Left kidney (tissue), 1 donor: ENCODE measurements at regions not wholly inside any gene's neighbourhood (a gene's known extent, or its start where the extent isn't known, plus 50 kb on each side); places are given as distances from the start of the nearest gene placed in this dataset.
A peak's percentile ranks its signal among the peaks of the same experiment; 100 is the strongest.
"Not testable (repeated sequence)": the region's sequence is repeated elsewhere in the genome, so short reads cannot be mapped to it uniquely, and the experiment has no call there.

Experiments
- DNase-seq: peaks from one replicate; pipeline ENCODE4 v3.0.0-alpha.2; 2013

GRCh38 chr3:164460851-164461250 lies 617.4 kb downstream of the SI start:
- no peak for DNase-seq

GRCh38 chr3:164459521-164460151 lies 618.7 kb downstream of the SI start:
- no peak for DNase-seq

GRCh38 chr3:164458986-164459385 lies 619.3 kb downstream of the SI start:
- DNase-seq = no peak

- no peak for DNase-seq
These were observed 624.6 kb downstream of the SI start for GRCh38 chr3:164453714-164454113.

- DNase-seq = no peak
These were observed 625.6 kb downstream of the SI start for GRCh38 chr3:164452707-164453106.

GRCh38 chr3:164451072-164451910 lies 627.0 kb downstream of the SI start:
- no peak for DNase-seq

- DNase-seq = no peak
These were observed 627.9 kb downstream of the SI start for GRCh38 chr3:164450276-164450905.

- no peak for DNase-seq
These were observed 659.1 kb downstream of the SI start for GRCh38 chr3:164419220-164419619.

- peak; percentile 13 for DNase-seq
These were observed 659.9 kb downstream of the SI start for GRCh38 chr3:164418414-164418813.

GRCh38 chr3:164417955-164418354 lies 660.3 kb downstream of the SI start:
- no peak for DNase-seq

GRCh38 chr3:164416491-164417222 lies 661.6 kb downstream of the SI start:
- no peak for DNase-seq

GRCh38 chr3:164408326-164408725 lies 670.0 kb downstream of the SI start:
- no peak for DNase-seq

GRCh38 chr3:164407111-164407510 lies 671.2 kb downstream of the SI start:
- DNase-seq = no peak

- DNase-seq = no peak
These were observed 672.0 kb downstream of the SI start for GRCh38 chr3:164406281-164406680.

- DNase-seq = no peak
These were observed 676.4 kb downstream of the SI start for GRCh38 chr3:164401923-164402322.

GRCh38 chr3:164401440-164401839 lies 676.9 kb downstream of the SI start:
- DNase-seq = not testable (repeated sequence)

- DNase-seq = no peak
These were observed 680.8 kb downstream of the SI start for GRCh38 chr3:164397462-164397861.

- no peak for DNase-seq
These were observed 685.1 kb downstream of the SI start for GRCh38 chr3:164393171-164393570.

GRCh38 chr3:164390046-164390445 lies 688.2 kb downstream of the SI start:
- no peak for DNase-seq

GRCh38 chr3:164387236-164387635 lies 691.1 kb downstream of the SI start:
- no peak for DNase-seq

GRCh38 chr3:164380156-164380555 lies 698.1 kb downstream of the SI start:
- no peak for DNase-seq

- DNase-seq = no peak
These were observed 700.8 kb downstream of the SI start for GRCh38 chr3:164377466-164377865.

GRCh38 chr3:164375995-164376394 lies 702.3 kb downstream of the SI start:
- DNase-seq = no peak
